ENCODE measurements at regions not wholly inside any gene's neighbourhood (a gene's known extent, or its start where the extent isn't known, plus 50 kb on each side); places are given as distances from the start of the nearest gene placed in this dataset.

GRCh38 chr6:55017555-55018300 is 156.6 kb upstream of the HCRTR2 start:
- TF ChIP-seq CTCF (IDR thresholded peaks at IDR 0.05) (no peak), POLR2A (IDR thresholded peaks at IDR 0.05) (no peak)

Data from testis (tissue), 2 donors.